Uterus (tissue), 3 donors: ENCODE measurements at regions not wholly inside any gene's neighbourhood (a gene's known extent, or its start where the extent isn't known, plus 50 kb on each side); places are given as distances from the start of the nearest gene placed in this dataset.
"Not testable (repeated sequence)": the region's sequence is repeated elsewhere in the genome, so short reads cannot be mapped to it uniquely, and the experiment has no call there.

Experiments
- DNase-seq, 2 donors: peaks; one replicate each; pipeline ENCODE4 v3.0.0-alpha.2; 2019 to 2020
- H3K27ac ChIP-seq, 2 donors: fragments of 200-600 bp; sonication (generic); 1 replicate in 1 of 2; 2 replicates in 1 of 2; pipeline ENCODE4 v1.5.1; 2016 to 2018
- H3K27me3 ChIP-seq, 2 donors: fragments of 200-600 bp; sonication (generic); one replicate each; pipeline ENCODE4 v1.5.1; 2018 to 2019; ENCODE audit warnings: control low read depth in 1 of 2
- H3K36me3 ChIP-seq, 2 donors: fragments of 200-600 bp; sonication (generic); one replicate each; pipeline ENCODE4 v1.5.1; 2019; ENCODE audit warnings: control low read depth in 1 of 2
- H3K4me1 ChIP-seq, 2 donors: fragments of 200-600 bp; sonication (generic); one replicate each; pipeline ENCODE4 v1.5.1; 2018 to 2019; ENCODE audit warnings: control low read depth in 1 of 2
- H3K4me3 ChIP-seq, 2 donors: fragments of 200-600 bp; sonication (generic); 1 replicate in 1 of 2; 2 replicates in 1 of 2; pipeline ENCODE4 v1.5.1; 2018 to 2019; ENCODE audit warnings: mild to moderate bottlenecking in 1 of 2
- H3K9me3 ChIP-seq, 2 donors: fragments of 200-600 bp; sonication (generic); one replicate each; pipeline ENCODE4 v1.5.1; 2019; ENCODE audit warnings: control low read depth in 1 of 2
- intact Hi-C: fragments of 100-400 bp; cut with DNase I; formaldehyde crosslinking; loops from one replicate; pipeline ENCODE4 v1.15.1; 2023; ENCODE audit warnings: low total_unique reads
- donor health status: DM: yes; HTN: yes; CAD: no.

DNA sequence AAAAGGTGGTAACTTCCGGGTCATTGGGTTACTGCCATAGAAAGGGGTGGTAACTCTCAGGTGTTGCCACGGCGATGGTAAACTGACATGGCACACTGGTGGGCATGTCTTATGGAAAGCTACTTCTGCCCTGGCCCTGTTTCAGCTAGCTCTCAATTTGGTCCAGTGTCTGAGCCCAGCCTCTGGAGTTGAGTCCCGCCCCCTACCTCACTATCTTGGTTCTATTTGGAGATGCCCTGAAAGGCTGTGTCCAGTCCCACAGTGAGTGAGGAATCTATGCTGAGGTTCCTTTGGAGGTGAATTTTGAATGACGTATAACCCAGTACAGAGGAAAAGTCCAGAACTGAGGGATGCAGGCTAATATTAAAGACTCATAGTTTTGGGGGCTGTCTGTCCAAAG, 230.4 kb upstream of the PLGLB1 start:
- DNase-seq, H3K27ac ChIP-seq, H3K36me3 ChIP-seq, H3K4me1 ChIP-seq, H3K27me3 ChIP-seq, H3K9me3 ChIP-seq, intact Hi-C loops, H3K4me3 ChIP-seq: not testable (repeated sequence)

DNA sequence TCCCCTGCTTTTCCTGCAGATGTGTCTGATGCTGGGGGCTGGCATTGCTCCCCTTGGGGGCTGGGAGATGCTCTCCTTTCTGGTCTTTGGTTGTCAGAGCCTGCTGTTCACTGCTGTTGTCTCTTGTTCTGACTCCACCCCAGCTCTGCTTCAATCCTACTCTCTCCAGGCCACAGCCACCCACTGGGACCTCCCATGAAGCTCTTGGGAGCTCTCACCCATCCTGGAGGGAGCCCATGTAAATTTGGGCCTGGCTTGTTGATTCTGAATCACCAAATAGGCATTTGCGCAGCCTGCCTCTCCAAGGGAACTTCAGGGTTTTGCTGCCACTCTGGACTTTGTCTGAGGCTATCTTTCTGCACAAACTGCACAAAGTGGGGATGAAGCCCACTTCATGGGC, 232.9 kb upstream of the PLGLB1 start:
- H3K4me3 ChIP-seq, H3K27ac ChIP-seq, intact Hi-C loops, H3K36me3 ChIP-seq, H3K27me3 ChIP-seq, DNase-seq, H3K4me1 ChIP-seq, H3K9me3 ChIP-seq: not testable (repeated sequence)

DNA sequence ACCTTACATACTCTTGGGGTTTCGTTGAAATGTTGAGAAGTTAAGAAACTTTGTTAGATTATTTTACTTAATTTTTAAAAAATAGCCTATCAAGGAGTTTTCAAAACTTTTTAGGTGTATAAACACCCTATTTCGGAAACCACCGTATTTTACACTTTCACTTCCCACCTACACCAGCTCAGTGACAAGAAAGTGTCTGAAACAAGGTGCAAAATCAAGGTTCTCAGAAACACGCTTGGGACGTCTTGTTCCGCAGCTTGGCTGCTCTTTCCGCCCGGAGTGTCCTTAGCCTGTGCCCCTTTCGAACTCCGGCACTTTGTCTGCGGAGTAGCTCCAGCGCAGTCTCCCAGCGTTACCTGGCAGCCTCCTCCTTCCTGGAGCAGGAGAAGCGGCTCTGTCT, 233.8 kb upstream of the PLGLB1 start:
- H3K27me3 ChIP-seq, H3K36me3 ChIP-seq, DNase-seq, H3K4me3 ChIP-seq, H3K27ac ChIP-seq, intact Hi-C loops, H3K9me3 ChIP-seq, H3K4me1 ChIP-seq: not testable (repeated sequence)

DNA sequence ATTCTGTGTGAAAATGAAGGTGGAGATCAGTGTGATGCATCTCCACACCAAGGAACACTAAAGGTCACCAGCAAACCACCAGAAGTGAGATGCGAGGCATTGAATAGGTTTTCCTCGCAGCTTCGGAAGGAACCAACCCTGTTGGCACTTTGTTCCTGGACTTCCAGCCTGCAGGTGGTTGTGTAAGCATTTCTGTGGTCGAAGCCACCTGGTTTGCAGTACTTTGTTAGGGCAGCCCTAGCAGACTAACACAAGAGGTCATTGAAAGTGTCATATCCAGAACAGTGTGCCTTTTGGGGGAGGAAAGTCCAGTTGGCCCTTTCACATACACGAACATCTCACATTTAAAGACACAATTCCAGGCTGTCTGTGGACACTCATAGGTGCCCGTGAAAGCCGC, 237.2 kb upstream of the PLGLB1 start:
- H3K4me3 ChIP-seq, DNase-seq, H3K9me3 ChIP-seq, H3K36me3 ChIP-seq, H3K27ac ChIP-seq, intact Hi-C loops, H3K4me1 ChIP-seq, H3K27me3 ChIP-seq: not testable (repeated sequence)

DNA sequence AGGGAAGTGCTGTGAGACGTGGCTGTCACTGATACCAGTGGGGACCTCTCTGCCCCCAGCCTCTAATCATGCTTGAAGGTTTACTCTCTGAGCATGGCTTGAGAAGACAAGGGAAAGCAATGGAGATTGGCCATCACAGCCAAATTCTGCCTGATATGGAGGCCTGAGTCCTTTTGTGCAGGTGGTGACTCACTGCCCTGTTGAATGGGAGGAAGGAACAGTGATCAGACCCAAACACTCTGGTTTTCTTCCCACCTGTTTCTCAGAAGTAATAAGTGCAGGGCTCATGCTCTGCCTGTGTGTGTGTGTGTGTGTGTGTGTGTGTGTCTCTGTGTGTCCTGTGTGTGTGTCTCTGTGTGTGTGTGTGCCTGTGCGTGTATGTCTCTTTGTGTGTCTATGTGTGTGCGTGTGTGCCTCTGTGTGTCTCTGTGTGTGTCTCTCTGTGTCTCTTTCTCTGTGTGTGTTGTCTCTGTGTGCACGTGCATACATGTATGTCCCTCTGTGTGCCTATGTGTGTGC, 240.6 kb upstream of the PLGLB1 start:
- H3K9me3 ChIP-seq, H3K27me3 ChIP-seq, DNase-seq, H3K4me1 ChIP-seq, H3K36me3 ChIP-seq, H3K4me3 ChIP-seq, intact Hi-C loops, H3K27ac ChIP-seq: not testable (repeated sequence)

DNA sequence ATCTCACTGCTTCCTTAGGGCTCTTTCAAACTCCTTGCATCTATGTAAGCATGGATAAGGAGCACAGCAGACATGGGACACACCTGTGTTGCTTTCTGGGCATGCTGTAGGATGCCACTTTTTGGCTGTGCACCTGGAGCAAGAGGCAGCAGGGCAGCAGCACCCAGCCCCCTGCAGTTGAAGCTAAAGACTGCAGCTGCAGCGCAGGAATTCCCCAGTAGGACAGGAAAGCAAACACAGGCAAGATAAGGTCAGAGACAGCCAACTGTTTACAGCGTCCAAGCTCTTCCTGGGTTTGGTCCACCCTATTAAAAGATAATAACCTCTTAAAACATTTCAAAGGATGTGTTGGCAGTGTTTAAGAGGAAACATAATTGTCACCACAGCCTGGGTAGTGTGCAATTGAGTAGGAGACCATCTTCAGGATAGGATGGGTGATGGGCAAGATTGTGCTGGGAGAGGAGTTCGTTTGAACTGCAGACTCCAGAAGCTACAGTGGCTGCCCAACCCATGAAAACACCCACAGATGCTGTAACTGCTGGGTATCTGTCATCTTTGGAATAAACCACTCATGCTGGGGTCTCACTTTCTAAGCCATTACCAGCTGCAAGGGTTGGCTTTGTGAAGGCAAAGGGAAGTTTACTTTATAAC, 242.3 kb upstream of the PLGLB1 start:
- H3K4me3 ChIP-seq, H3K9me3 ChIP-seq, H3K27ac ChIP-seq, H3K27me3 ChIP-seq, intact Hi-C loops, H3K4me1 ChIP-seq, DNase-seq, H3K36me3 ChIP-seq: not testable (repeated sequence)

DNA sequence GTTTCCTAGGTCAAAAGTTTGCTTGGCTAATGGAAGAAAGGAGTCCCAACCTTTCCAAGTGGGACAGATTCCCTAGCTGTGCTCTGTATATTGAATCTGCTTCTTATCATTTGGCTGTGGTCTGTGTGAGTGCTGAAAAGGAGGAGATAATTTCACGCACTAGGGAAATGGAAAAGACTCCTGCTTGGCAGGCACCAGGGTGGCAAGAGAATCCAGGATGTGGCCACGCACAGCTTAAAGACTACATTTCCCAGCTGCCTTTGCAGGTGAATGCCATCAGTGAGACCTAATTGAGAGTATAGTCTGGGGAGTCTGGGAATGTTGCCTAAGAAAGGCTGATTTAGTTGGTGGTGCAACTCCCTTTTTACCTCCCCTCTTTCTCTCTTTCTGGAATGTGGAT, 253.5 kb upstream of the PLGLB1 start:
- H3K36me3 ChIP-seq, H3K4me1 ChIP-seq, DNase-seq, intact Hi-C loops, H3K27me3 ChIP-seq, H3K9me3 ChIP-seq, H3K27ac ChIP-seq, H3K4me3 ChIP-seq: not testable (repeated sequence)

DNA sequence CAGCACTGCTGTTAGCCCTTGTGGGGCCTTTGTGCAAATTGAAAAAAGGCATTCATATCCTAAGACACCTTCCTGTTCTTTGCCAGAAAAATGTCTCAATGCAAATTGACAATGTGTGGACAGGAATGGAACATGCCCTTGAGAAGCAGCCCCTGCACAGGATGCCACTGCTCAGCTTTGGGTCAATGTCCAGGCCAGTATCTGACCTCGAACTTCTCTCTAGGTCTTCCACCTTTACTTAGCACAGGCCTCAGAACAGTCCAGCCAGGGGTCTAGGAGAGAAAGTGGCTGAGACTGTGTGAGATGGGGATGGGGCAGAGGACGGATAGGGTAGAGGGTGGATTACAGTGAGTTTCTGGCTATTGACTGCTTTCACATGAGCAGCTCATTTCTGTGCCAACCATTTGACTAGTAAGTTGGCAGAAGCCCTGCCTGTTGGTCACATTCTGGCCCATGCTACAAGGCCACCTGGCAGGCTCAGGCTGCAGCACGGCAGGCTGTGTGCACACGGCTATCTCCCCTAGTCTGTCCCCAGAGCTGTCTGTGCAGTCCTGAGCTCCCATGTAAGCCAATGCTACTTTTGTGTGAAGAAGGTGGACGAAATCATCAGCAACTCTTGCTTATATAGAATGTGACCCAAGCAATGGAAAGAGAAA, 254.5 kb upstream of the PLGLB1 start:
- intact Hi-C loops, DNase-seq, H3K9me3 ChIP-seq, H3K27ac ChIP-seq, H3K4me3 ChIP-seq, H3K36me3 ChIP-seq, H3K4me1 ChIP-seq, H3K27me3 ChIP-seq: not testable (repeated sequence)

DNA sequence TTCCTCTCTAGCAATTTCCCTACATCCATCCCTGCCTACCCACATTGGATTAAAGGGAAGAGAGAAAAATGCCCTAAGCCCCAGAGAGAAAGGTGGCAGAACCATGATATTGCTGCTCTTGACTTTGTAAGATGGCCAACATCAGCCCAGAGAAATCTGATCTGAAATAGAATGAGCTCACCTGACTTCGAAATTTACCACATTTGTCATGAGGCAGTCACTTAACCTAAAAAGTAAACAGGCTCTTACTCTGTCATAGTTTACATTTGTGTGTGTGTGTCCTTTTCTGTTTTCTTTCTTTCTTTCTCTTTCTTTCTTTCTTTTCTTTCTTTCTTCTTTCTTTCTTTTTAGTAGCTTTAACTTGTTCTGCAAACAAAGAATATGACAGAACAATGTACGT, 255.0 kb upstream of the PLGLB1 start:
- H3K9me3 ChIP-seq, H3K27ac ChIP-seq, H3K4me1 ChIP-seq, H3K27me3 ChIP-seq, DNase-seq, H3K4me3 ChIP-seq, H3K36me3 ChIP-seq, intact Hi-C loops: not testable (repeated sequence)

DNA sequence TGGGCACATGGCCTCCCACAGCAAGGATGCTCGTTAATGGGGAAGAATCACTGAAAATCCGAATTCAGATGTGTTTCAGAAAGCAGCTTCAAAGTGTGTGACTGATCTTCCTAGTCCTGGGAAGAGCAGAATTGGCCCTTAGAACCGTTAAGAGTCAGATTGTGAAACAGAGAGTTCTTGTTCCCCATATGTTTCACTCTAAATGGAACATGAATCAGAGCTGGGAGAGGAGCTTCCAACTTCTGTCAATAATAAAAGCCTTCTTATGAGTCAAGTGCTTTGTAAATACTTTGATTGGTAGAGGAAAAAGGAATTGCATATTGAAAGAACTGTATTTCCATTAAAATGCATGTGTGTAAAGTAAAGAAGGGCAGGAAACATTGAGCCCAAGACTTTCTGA, 256.1 kb upstream of the PLGLB1 start:
- H3K4me1 ChIP-seq, H3K36me3 ChIP-seq, DNase-seq, H3K27me3 ChIP-seq, H3K27ac ChIP-seq, H3K9me3 ChIP-seq, intact Hi-C loops, H3K4me3 ChIP-seq: not testable (repeated sequence)

DNA sequence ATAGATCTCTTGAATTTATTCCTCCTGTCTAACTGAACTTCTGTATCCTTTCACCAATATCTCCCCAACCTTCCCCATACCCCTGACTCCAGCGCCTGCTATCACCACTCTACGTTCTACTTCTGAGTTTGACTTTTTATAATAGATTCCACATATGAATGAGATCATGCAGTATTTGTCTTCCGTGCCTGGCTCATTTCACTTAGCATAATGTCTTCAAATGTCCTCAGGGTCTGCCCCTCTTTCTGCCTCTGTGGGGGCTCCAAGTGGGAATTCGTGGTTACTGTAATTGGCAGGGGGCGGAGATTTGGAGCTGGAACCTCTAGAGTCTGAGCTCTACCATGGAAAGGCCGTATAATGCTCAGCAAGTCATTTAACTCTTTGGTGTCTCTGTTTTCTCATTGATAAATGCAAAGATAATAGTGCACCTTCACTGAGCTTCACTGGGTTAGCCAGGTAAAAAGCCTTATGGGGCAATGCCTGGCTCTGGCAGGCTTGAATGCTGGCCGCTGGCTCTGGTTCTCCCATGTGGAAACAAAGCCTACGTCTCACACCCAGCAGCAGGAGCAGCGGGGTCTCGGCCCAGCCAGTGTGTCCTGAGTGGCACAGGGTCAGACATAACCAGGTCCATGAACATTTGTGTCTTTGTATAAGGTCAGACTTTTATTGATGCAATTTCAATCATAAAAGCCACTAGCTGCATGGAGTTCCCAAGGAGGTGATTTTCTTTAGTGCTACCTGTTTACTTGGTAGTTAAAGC, 259.1 kb upstream of the PLGLB1 start:
- H3K4me3 ChIP-seq, H3K4me1 ChIP-seq, H3K36me3 ChIP-seq, H3K27ac ChIP-seq, H3K9me3 ChIP-seq, intact Hi-C loops, DNase-seq, H3K27me3 ChIP-seq: not testable (repeated sequence)

DNA sequence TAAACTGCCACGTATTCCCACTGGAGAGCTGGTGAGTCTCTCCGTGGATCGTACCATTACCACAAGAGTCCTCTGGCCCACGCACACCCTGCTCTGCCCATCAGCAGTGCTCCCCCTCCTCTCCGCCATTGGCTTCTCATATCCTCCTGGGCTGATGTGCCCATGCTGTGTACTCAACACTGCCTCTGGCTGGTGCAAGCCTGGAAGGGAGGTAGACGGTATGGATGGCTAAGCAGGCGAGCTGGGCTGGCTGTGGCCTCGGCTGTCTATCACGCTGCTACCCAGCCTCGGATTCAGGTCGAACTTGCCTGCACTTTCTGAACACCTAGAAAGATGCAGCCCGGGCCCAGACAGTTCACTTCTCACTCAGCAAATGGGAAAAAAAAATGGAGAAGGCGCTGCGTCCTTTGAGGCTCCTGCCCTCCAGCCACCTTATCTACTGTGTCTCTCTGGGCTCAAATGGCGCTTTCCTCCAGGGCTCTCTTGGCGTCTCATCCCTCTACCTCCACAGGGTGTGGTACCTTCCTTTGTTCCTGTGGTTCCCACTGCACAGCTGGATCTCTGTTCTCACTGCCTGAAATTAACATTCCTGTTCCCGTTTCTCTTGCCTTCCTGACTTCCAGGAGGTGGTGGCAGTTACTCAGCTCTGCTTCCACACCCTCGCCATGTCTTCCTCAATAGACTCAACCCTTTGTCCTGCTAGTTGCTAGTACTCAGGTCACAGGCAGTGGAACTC, 262.3 kb upstream of the PLGLB1 start:
- H3K36me3 ChIP-seq, H3K4me1 ChIP-seq, H3K27ac ChIP-seq, intact Hi-C loops, H3K27me3 ChIP-seq, H3K4me3 ChIP-seq, H3K9me3 ChIP-seq, DNase-seq: not testable (repeated sequence)

DNA sequence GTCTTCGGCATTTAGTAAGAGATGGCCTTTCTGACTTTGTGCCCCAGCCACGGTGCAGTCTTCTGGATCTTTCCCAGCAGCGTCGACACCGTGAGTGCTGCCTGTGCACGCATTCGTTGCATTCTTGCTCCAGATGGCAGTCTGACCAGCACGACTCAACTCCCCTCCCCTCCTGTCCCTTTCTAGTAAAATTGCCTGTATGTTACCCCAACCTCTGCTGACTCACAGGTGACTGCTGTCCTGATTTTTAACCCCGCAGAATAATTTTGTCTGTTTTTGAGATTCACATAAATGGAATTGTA, 262.8 kb upstream of the PLGLB1 start:
- intact Hi-C loops, H3K4me3 ChIP-seq, H3K27me3 ChIP-seq, H3K36me3 ChIP-seq, H3K4me1 ChIP-seq, DNase-seq, H3K27ac ChIP-seq, H3K9me3 ChIP-seq: not testable (repeated sequence)
